Panc1 (cell line): ENCODE measurements at regions not wholly inside any gene's neighbourhood (a gene's known extent, or its start where the extent isn't known, plus 50 kb on each side); places are given as distances from the start of the nearest gene placed in this dataset.

ENCODE experiments used
- POLR2AphosphoS5 ChIP-seq: IDR thresholded peaks from 2 replicates; pipeline ENCODE4 v1.6.1; 2012; ENCODE audit warnings: mild to moderate bottlenecking, low read depth, low read length, moderate library complexity
- SIN3A ChIP-seq: IDR thresholded peaks from 2 replicates; pipeline ENCODE4 v1.6.1; 2012; ENCODE audit warnings: low read depth, mild to moderate bottlenecking, low read length, moderate library complexity, borderline replicate concordance; ENCODE audit not compliant: insufficient read depth
- TF ChIP-seq, protein P1 (sequence below): fragments of 450-650 bp; IDR thresholded peaks from 2 replicates; pipeline ENCODE4 v1.5.1; 2017; ENCODE audit warnings: mild to moderate bottlenecking

DNA sequence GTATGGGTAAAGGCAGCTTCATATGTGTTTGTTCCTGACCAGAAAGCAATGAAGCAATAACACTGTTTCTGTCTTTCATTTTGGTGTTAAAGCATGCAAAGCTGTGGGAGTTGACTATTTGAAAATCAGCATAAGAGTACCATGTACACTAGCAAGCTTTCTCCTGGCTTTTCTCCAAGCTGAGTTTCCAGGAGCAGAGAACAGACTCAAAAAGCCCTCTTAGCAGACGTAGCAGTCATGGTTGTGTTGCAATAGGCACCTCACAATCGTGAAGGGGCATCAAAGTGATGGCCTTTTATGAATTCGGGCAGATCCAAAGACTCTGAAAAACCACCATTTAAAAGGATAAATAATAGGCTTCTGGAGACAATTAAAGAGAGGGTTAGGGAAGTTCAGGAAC, 159.7 kb downstream of the PTGER3 start:
- TF ChIP-seq, protein P1, sequence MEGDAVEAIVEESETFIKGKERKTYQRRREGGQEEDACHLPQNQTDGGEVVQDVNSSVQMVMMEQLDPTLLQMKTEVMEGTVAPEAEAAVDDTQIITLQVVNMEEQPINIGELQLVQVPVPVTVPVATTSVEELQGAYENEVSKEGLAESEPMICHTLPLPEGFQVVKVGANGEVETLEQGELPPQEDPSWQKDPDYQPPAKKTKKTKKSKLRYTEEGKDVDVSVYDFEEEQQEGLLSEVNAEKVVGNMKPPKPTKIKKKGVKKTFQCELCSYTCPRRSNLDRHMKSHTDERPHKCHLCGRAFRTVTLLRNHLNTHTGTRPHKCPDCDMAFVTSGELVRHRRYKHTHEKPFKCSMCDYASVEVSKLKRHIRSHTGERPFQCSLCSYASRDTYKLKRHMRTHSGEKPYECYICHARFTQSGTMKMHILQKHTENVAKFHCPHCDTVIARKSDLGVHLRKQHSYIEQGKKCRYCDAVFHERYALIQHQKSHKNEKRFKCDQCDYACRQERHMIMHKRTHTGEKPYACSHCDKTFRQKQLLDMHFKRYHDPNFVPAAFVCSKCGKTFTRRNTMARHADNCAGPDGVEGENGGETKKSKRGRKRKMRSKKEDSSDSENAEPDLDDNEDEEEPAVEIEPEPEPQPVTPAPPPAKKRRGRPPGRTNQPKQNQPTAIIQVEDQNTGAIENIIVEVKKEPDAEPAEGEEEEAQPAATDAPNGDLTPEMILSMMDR, result no peak
- no peak for TF ChIP-seq SIN3A
- TF ChIP-seq POLR2AphosphoS5, result no peak
